Neural cell (in vitro differentiated cells): ENCODE measurements at regions not wholly inside any gene's neighbourhood (a gene's known extent, or its start where the extent isn't known, plus 50 kb on each side); places are given as distances from the start of the nearest gene placed in this dataset.

Experiments
- H2AFZ ChIP-seq: fragments of 200-600, 300-800 bp; sonication (generic), shearing (Covaris generic); 2 replicates; pipeline ENCODE4 v1.6.0; 2014; ENCODE audit warnings: low read depth, mild to moderate bottlenecking, antibody characterized with exemption, low read length, moderate library complexity
- H3F3A ChIP-seq: fragments of 200-600 bp; shearing (Covaris generic); 2 replicates; pipeline ENCODE4 v1.6.1; 2016; ENCODE audit warnings: mild to moderate bottlenecking, moderate library complexity, mixed read lengths, antibody characterized with exemption, low read length; ENCODE audit not compliant: insufficient read depth, poor library complexity, severe bottlenecking
- H3K27ac ChIP-seq: fragments of 200-600, 300-800 bp; sonication (generic), shearing (Covaris generic); 2 replicates; pipeline ENCODE4 v1.5.1; 2014; ENCODE audit warnings: mild to moderate bottlenecking, low read length, moderate library complexity
- H3K27me3 ChIP-seq: fragments of 300-800, 200-600 bp; sonication (generic), shearing (Covaris generic); 2 replicates; pipeline ENCODE4 v1.6.0; 2014; ENCODE audit warnings: mild to moderate bottlenecking, low read depth, low read length, moderate library complexity; ENCODE audit not compliant: insufficient read depth
- H3K36me3 ChIP-seq: fragments of 300-800, 200-600 bp; sonication (generic), shearing (Covaris generic); 2 replicates; pipeline ENCODE4 v1.5.1; 2014; ENCODE audit warnings: mild to moderate bottlenecking, antibody characterized with exemption, low read length, moderate library complexity; ENCODE audit not compliant: insufficient read depth
- H3K4me2 ChIP-seq: fragments of 300-800, 200-600 bp; sonication (generic), shearing (Covaris generic); 2 replicates; pipeline ENCODE4 v1.6.0; 2014; ENCODE audit warnings: mild to moderate bottlenecking, low read length
- H3K4me3 ChIP-seq: fragments of 300-800, 200-600 bp; sonication (generic), shearing (Covaris generic); 2 replicates; pipeline ENCODE4 v1.5.1; 2014; ENCODE audit warnings: mild to moderate bottlenecking, low read length, moderate library complexity
- H3K79me2 ChIP-seq: fragments of 200-600 bp; shearing (Covaris generic); replicated peaks from 2 replicates; pipeline ENCODE4 v1.6.0; 2014; ENCODE audit warnings: mild to moderate bottlenecking, low read length, moderate library complexity; ENCODE audit not compliant: insufficient read depth
- H3K9ac ChIP-seq: fragments of 300-800, 200-600 bp; sonication (generic), shearing (Covaris generic); 2 replicates; pipeline ENCODE4 v1.6.1; 2016; ENCODE audit warnings: mild to moderate bottlenecking, low read length, mixed read lengths
- H3K9me2 ChIP-seq: fragments of 200-600 bp; shearing (Covaris generic); 2 replicates; pipeline ENCODE4 v1.6.1; 2016; ENCODE audit warnings: mild to moderate bottlenecking, low read length, mixed read lengths; ENCODE audit not compliant: insufficient read depth
- H3K9me3 ChIP-seq: fragments of 200-600, 300-800 bp; sonication (generic), shearing (Covaris generic); 2 replicates; pipeline ENCODE4 v1.6.1; 2016; ENCODE audit warnings: mild to moderate bottlenecking, mixed run types, low read length, moderate library complexity, mixed read lengths
- H4K20me1 ChIP-seq: fragments of 200-600 bp; shearing (Covaris generic); 2 replicates; pipeline ENCODE4 v1.6.1; 2016; ENCODE audit warnings: mild to moderate bottlenecking, mixed run types; ENCODE audit not compliant: insufficient read depth
- EP300 ChIP-seq: fragments of 450-650 bp; conservative IDR thresholded peaks from 2 replicates; pipeline ENCODE4 v1.6.1; 2014; ENCODE audit warnings: antibody characterized with exemption, mild to moderate bottlenecking, moderate library complexity; ENCODE audit not compliant: poor library complexity, severe bottlenecking
- EZH2 ChIP-seq: fragments of 200-600, 300-800 bp; shearing (Covaris generic), sonication (generic); IDR thresholded peaks from 2 replicates; pipeline ENCODE4 v1.6.1; 2014; ENCODE audit warnings: antibody characterized with exemption, low read length, borderline replicate concordance, mild to moderate bottlenecking; ENCODE audit not compliant: insufficient read depth, poor library complexity, severe bottlenecking
- MXI1 ChIP-seq: fragments of 450-650 bp; conservative IDR thresholded peaks from 2 replicates; pipeline ENCODE4 v1.6.1; 2014; ENCODE audit warnings: antibody characterized with exemption, mild to moderate bottlenecking; ENCODE audit not compliant: poor library complexity, severe bottlenecking
- POLR2AphosphoS5 ChIP-seq: IDR thresholded peaks from 2 replicates; pipeline ENCODE4 v1.6.1; 2012
- RAD21 ChIP-seq: fragments of 450-650 bp; conservative IDR thresholded peaks from 2 replicates; pipeline ENCODE4 v1.6.1; 2014; ENCODE audit warnings: antibody characterized with exemption, mild to moderate bottlenecking, moderate library complexity
- REST ChIP-seq: IDR thresholded peaks from 2 replicates; pipeline ENCODE4 v1.6.1; 2012; ENCODE audit warnings: borderline replicate concordance
- SMC3 ChIP-seq: fragments of 450-650 bp; conservative IDR thresholded peaks from 2 replicates; pipeline ENCODE4 v1.6.1; 2014; ENCODE audit warnings: antibody characterized with exemption, mild to moderate bottlenecking, moderate library complexity; ENCODE audit not compliant: poor library complexity
- TAF1 ChIP-seq: IDR thresholded peaks from 2 replicates; pipeline ENCODE4 v1.6.1; 2012; ENCODE audit warnings: low read depth
- TF ChIP-seq, protein P1 (sequence below): fragments of 450-650 bp; IDR thresholded peaks from 2 replicates; pipeline ENCODE4 v1.5.1; 2014; ENCODE audit warnings: antibody characterized with exemption, mild to moderate bottlenecking, moderate library complexity; ENCODE audit not compliant: poor library complexity, severe bottlenecking

DNA sequence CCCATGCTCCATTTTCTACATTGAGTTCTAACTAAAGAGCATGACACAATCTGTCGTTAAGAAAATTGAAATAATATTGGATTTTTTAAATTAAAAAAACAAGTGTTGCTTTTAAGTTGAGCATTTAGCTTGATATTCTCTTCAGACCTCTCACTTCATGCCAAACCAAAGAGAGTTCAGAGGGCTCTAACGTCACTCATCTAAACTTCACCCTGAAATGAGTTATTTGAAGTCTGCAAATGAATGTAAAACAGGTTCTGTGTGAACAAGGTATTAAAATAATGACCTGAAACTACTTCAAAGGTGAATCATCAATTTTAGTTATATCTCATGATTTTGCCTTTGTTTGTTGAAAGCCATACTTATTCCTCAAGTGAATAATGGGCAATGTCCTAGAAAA, 61.8 kb downstream of the MRPL57 start:
- Histone ChIP-seq H3K9me3 (no peaks in the 10 kb centered on the region), H3F3A (no peaks in the 10 kb centered on the region), H3K27me3 (no peaks in the 10 kb centered on the region), H2AFZ (no peak overlapping the region), H3K4me2 (no peak overlapping the region), H3K79me2 (no peaks in the 10 kb centered on the region), H3K9ac (no peak overlapping the region), H4K20me1 (no peaks in the 10 kb centered on the region), H3K27ac (no peak overlapping the region), H3K9me2 (no peaks in the 10 kb centered on the region), H3K4me3 (no peak overlapping the region), H3K36me3 (no peaks in the 10 kb centered on the region)
- no peak for TF ChIP-seq REST
- TF ChIP-seq, protein P1, sequence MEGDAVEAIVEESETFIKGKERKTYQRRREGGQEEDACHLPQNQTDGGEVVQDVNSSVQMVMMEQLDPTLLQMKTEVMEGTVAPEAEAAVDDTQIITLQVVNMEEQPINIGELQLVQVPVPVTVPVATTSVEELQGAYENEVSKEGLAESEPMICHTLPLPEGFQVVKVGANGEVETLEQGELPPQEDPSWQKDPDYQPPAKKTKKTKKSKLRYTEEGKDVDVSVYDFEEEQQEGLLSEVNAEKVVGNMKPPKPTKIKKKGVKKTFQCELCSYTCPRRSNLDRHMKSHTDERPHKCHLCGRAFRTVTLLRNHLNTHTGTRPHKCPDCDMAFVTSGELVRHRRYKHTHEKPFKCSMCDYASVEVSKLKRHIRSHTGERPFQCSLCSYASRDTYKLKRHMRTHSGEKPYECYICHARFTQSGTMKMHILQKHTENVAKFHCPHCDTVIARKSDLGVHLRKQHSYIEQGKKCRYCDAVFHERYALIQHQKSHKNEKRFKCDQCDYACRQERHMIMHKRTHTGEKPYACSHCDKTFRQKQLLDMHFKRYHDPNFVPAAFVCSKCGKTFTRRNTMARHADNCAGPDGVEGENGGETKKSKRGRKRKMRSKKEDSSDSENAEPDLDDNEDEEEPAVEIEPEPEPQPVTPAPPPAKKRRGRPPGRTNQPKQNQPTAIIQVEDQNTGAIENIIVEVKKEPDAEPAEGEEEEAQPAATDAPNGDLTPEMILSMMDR: no peak
- TF ChIP-seq MXI1: no peak
- no peak for TF ChIP-seq EP300
- no peak for TF ChIP-seq TAF1
- TF ChIP-seq POLR2AphosphoS5: no peak
- TF ChIP-seq SMC3: no peak
- no peak for TF ChIP-seq RAD21
- TF ChIP-seq EZH2: no peak

DNA sequence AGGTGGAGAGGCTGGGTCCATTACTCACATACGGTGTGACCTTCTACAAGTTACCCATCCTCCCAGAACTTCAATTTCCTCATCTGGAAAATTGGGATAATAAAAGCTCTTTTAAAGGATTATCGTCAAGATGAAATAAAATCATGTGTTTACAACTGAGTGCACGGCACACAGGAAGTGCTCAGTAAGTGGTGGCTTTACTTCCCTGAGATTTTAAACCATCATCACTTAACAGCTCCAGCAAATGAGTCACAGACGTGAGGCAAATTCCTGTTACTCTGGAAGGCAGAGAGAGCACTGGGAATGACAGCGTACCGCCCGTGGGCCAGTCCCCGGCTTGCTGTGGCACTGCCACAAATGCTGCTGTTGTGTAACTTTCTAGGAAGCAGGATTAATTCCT, 64.1 kb downstream of the MRPL57 start:
- H3K36me3 ChIP-seq: no peaks in the 10 kb centered on the region
- H4K20me1 ChIP-seq: no peaks in the 10 kb centered on the region
- no peak overlapping the region for H3K4me3 ChIP-seq
- H3K27me3 ChIP-seq: no peaks in the 10 kb centered on the region
- no peaks in the 10 kb centered on the region for H3F3A ChIP-seq
- no peaks in the 10 kb centered on the region for H3K79me2 ChIP-seq
- no peaks in the 10 kb centered on the region for H3K9me2 ChIP-seq
- no peaks in the 10 kb centered on the region for H3K9me3 ChIP-seq
- no peak overlapping the region for H3K27ac ChIP-seq
- no peak overlapping the region for H3K9ac ChIP-seq
- TF ChIP-seq POLR2AphosphoS5: no peak
- TF ChIP-seq, protein P1: no peak
- TF ChIP-seq TAF1: no peak
- no peak overlapping the region for H2AFZ ChIP-seq
- H3K4me2 ChIP-seq: no peak overlapping the region
